ENCODE measurements at regions not wholly inside any gene's neighbourhood (a gene's known extent, or its start where the extent isn't known, plus 50 kb on each side); places are given as distances from the start of the nearest gene placed in this dataset.
"Not testable (repeated sequence)": the region's sequence is repeated elsewhere in the genome, so short reads cannot be mapped to it uniquely, and the experiment has no call there.

DNA sequence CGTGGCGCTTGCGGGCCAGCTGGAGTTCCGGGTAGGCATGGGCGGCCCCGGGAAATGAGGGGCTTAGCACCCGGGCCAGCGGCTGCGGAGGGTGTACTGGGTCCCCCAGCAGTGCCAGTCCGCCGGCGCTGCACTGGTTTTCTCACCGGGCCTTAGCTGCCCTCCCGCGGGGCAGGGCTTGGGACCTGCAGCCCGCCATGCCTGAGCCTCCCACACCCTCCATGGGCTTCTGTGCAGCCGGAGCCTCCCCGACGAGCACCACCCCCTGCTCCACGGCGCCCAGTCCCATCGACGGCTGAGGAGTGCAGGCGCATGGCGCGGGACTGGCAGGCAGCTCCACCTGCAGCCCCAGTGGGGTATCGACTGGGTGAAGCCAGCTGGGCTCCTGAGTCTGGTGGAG is 852.6 kb upstream of the MIR17HG start:
- not testable (repeated sequence) for TF ChIP-seq CTCF (IDR thresholded peaks at IDR 0.05; ENCODE audit: low read depth, low read length, poor library complexity, severe bottlenecking); EZH2phosphoT487 (IDR thresholded peaks at IDR 0.05; ENCODE audit: borderline replicate concordance, low read length)
